ENCODE measurements at regions not wholly inside any gene's neighbourhood (a gene's known extent, or its start where the extent isn't known, plus 50 kb on each side); places are given as distances from the start of the nearest gene placed in this dataset.
"Not testable (repeated sequence)": the region's sequence is repeated elsewhere in the genome, so short reads cannot be mapped to it uniquely, and the experiment has no call there.

- DNase-seq (ENCODE audit: extremely low read depth, low read depth): no peak
Measured at GRCh38 chr12:93078059-93078458, 149.0 kb upstream of the EEA1 start.

GRCh38 chr12:93078577-93078976, 149.5 kb upstream of the EEA1 start:
- no peak for DNase-seq (ENCODE audit: extremely low read depth, low read depth)

GRCh38 chr12:93079271-93079670, 150.2 kb upstream of the EEA1 start:
- no peak for DNase-seq (ENCODE audit: extremely low read depth, low read depth)

- no peak for DNase-seq (ENCODE audit: extremely low read depth, low read depth)
Measured at GRCh38 chr12:93079976-93080375, 150.9 kb upstream of the EEA1 start.

- no peak for DNase-seq (ENCODE audit: extremely low read depth, low read depth)
Measured at GRCh38 chr12:93080452-93080851, 151.4 kb upstream of the EEA1 start.

GRCh38 chr12:93080994-93081809, 152.1 kb upstream of the EEA1 start:
- DNase-seq (ENCODE audit: extremely low read depth, low read depth): no peak

- no peak for DNase-seq (ENCODE audit: extremely low read depth, low read depth)
Measured at GRCh38 chr12:93081810-93082165, 152.7 kb upstream of the EEA1 start.

- DNase-seq (ENCODE audit: extremely low read depth, low read depth): no peak
Measured at GRCh38 chr12:93085383-93086287, 156.5 kb upstream of the EEA1 start.

GRCh38 chr12:93086288-93086727, 157.2 kb upstream of the EEA1 start:
- DNase-seq (ENCODE audit: extremely low read depth, low read depth): no peak

GRCh38 chr12:93087840-93088610, 158.9 kb upstream of the EEA1 start:
- DNase-seq (ENCODE audit: extremely low read depth, low read depth): no peak

- peak; percentile 39 for DNase-seq (ENCODE audit: extremely low read depth, low read depth)
Measured at GRCh38 chr12:93089805-93090569, 160.9 kb upstream of the EEA1 start.

- DNase-seq (ENCODE audit: extremely low read depth, low read depth): no peak
Measured at GRCh38 chr12:93090731-93091172, 161.7 kb upstream of the EEA1 start.

- DNase-seq (ENCODE audit: extremely low read depth, low read depth): no peak
Measured at GRCh38 chr12:93091886-93092648, 163.0 kb upstream of the EEA1 start.

GRCh38 chr12:93092649-93092945, 163.5 kb upstream of the EEA1 start:
- no peak for DNase-seq (ENCODE audit: extremely low read depth, low read depth)

GRCh38 chr12:93093243-93093642, 164.1 kb upstream of the EEA1 start:
- no peak for DNase-seq (ENCODE audit: extremely low read depth, low read depth)

GRCh38 chr12:93094222-93094621, 165.1 kb upstream of the EEA1 start:
- not testable (repeated sequence) for DNase-seq (ENCODE audit: extremely low read depth, low read depth)

- DNase-seq (ENCODE audit: extremely low read depth, low read depth): no peak
Measured at GRCh38 chr12:93094988-93095737, 166.1 kb upstream of the EEA1 start.

- DNase-seq (ENCODE audit: extremely low read depth, low read depth): no peak
Measured at GRCh38 chr12:93097417-93097816, 168.3 kb upstream of the EEA1 start.

GRCh38 chr12:93098077-93098476, 169.0 kb upstream of the EEA1 start:
- DNase-seq (ENCODE audit: extremely low read depth, low read depth): peak; percentile 50
